Testis (tissue), 2 donors: ENCODE measurements at regions not wholly inside any gene's neighbourhood (a gene's known extent, or its start where the extent isn't known, plus 50 kb on each side); places are given as distances from the start of the nearest gene placed in this dataset.

Source experiments
- DNase-seq: peaks from one replicate; pipeline ENCODE4 v3.0.0-alpha.2; 2019
- H3K27ac ChIP-seq, 2 donors: fragments of 200-600 bp; sonication (generic); one replicate each; pipeline ENCODE4 v1.5.1; 2019
- H3K27me3 ChIP-seq: fragments of 200-600 bp; sonication (generic); one replicate; pipeline ENCODE4 v1.5.1; 2019
- H3K36me3 ChIP-seq: fragments of 200-600 bp; sonication (generic); one replicate; pipeline ENCODE4 v1.5.1; 2017; ENCODE audit warnings: low read depth; ENCODE audit errors: missing control alignments
- H3K4me1 ChIP-seq: fragments of 200-600 bp; sonication (generic); one replicate; pipeline ENCODE4 v1.5.1; 2019
- H3K4me3 ChIP-seq, 2 donors: fragments of 200-600 bp; sonication (generic); one replicate each; pipeline ENCODE4 v1.5.1; 2017 to 2019
- H3K9me3 ChIP-seq: fragments of 200-600 bp; sonication (generic); one replicate; pipeline ENCODE4 v1.5.1; 2017
- POLR2A ChIP-seq: fragments of 450-650 bp; IDR thresholded peaks from one replicate; pipeline ENCODE4 v1.6.1; 2017; ENCODE audit warnings: antibody characterized with exemption, mild to moderate bottlenecking, moderate library complexity
- WGBS, 2 donors: methylation state at CpG; one replicate each; pipeline ENCODE4 v1.1.5; 2018; 5-methylcytosine and 5-hydroxymethylcytosine counted together
- intact Hi-C: fragments of 100-400 bp; cut with DNase I; formaldehyde crosslinking; loops from one replicate; pipeline ENCODE4 v1.15.1; 2023; ENCODE audit warnings: low total_unique reads
- TF ChIP-seq, protein P1 (sequence below), 3 experiments: fragments of 450-650 bp in 2 of 3; fragments of 200-600 bp in 1 of 3; sonication (generic) in 1 of 3; IDR thresholded peaks; one replicate each; pipeline ENCODE4 v1.5.1; 2016 to 2019; ENCODE audit warnings: antibody characterized with exemption in 3 of 3, mild to moderate bottlenecking in 2 of 3, moderate library complexity in 1 of 3

DNA sequence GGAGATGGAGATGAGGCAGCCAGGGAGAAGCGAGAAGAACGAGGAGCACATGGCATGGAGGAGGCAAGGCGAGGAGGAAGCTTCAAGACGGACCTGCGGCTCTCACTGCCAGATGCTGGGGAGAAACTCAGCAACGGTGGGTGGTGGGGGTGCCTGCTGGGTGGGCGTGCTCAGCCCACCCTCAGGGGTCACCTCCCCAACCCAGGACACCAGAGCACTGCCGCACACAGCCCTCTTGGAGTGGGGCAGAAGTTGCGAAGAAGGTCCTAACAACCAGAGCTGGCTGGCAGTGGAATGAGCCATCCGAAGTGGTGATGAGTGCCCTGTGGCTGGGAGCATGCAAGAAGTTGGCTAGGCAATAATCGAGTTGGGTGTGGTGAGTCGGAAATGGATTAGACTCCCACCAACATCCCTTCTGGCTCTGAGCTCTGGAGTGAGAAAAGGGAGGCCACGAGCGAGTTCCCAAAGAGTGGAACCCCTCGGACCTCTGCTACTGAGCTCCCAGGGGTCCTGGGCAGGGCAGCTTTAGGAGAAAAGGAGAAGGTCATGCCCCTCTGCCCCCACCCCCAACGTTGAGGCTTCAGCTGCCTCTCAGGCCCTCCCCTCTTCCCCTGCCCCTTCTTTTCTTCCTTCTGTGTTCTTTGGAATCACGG, 212.7 kb upstream of the MVB12B start:
- Histone ChIP-seq H3K4me1 (no peaks in the 10 kb centered on the region), H3K9me3 (no peaks in the 10 kb centered on the region), H3K4me3 (no peak overlapping the region), H3K27ac (no peak overlapping the region), H3K36me3 (no peaks in the 10 kb centered on the region), H3K27me3 (no peaks in the 10 kb centered on the region)
- 86 to 87% methylated on average over 17 of the region's 17 CpGs for WGBS, 2 donors
- DNase-seq: no peak
- no peak for TF ChIP-seq POLR2A
- TF ChIP-seq, protein P1, sequence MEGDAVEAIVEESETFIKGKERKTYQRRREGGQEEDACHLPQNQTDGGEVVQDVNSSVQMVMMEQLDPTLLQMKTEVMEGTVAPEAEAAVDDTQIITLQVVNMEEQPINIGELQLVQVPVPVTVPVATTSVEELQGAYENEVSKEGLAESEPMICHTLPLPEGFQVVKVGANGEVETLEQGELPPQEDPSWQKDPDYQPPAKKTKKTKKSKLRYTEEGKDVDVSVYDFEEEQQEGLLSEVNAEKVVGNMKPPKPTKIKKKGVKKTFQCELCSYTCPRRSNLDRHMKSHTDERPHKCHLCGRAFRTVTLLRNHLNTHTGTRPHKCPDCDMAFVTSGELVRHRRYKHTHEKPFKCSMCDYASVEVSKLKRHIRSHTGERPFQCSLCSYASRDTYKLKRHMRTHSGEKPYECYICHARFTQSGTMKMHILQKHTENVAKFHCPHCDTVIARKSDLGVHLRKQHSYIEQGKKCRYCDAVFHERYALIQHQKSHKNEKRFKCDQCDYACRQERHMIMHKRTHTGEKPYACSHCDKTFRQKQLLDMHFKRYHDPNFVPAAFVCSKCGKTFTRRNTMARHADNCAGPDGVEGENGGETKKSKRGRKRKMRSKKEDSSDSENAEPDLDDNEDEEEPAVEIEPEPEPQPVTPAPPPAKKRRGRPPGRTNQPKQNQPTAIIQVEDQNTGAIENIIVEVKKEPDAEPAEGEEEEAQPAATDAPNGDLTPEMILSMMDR (IDR thresholded peaks at IDR 0.05): no peak
- intact Hi-C loops: no loop called here

GRCh38 chr9:126114409-126114760, 212.2 kb upstream of the MVB12B start:
- DNase-seq: no peak
- intact Hi-C loops: no loop called here
- 75 to 76% methylated on average over 7 to 10 of the region's 10 CpGs for WGBS, 2 donors
- TF ChIP-seq POLR2A: no peak
- TF ChIP-seq, protein P1 (IDR thresholded peaks at IDR 0.05): no peak
- Histone ChIP-seq H3K4me1 (no peaks in the 10 kb centered on the region), H3K36me3 (no peaks in the 10 kb centered on the region), H3K27ac (no peak overlapping the region), H3K27me3 (no peaks in the 10 kb centered on the region), H3K9me3 (no peaks in the 10 kb centered on the region), H3K4me3 (no peak overlapping the region)

DNA sequence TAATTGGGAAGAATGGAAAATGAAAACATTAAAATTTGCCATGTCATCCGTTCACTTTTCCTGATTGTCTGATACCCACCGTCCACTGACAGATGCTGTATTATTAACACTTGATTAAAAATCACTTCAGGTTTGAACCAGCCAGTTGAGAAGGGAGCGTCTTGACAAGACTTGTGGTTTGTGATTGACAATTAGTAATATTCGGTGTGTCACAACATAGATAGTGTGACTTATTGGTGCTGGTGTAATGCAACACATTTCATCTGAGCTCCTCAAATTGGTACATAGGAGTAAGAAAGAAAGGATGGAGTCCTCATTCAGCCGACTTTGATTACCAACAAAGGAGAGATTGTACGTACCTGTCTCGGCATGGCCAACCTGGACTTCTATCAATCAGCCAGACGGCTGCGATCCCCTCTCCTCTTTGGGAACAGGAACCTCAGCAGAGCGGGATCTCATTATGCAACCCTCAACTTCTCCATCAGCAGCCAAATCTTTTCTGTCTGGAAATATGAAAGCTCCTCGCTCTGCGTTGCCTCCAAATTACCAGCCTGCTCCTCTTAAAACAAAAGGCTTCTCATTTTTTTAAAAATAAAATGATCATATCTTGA, 211.7 kb upstream of the MVB12B start:
- intact Hi-C loops: no loop called here
- no peak for TF ChIP-seq POLR2A
- TF ChIP-seq, protein P1 (IDR thresholded peaks at IDR 0.05): no peak
- H3K4me3 ChIP-seq: no peak overlapping the region
- H3K36me3 ChIP-seq: no peaks in the 10 kb centered on the region
- 89 to 90% methylated on average over 12 of the region's 12 CpGs for WGBS, 2 donors
- no peaks in the 10 kb centered on the region for H3K9me3 ChIP-seq
- no peaks in the 10 kb centered on the region for H3K4me1 ChIP-seq
- no peak overlapping the region for H3K27ac ChIP-seq
- DNase-seq: no peak
- H3K27me3 ChIP-seq: no peaks in the 10 kb centered on the region

DNA sequence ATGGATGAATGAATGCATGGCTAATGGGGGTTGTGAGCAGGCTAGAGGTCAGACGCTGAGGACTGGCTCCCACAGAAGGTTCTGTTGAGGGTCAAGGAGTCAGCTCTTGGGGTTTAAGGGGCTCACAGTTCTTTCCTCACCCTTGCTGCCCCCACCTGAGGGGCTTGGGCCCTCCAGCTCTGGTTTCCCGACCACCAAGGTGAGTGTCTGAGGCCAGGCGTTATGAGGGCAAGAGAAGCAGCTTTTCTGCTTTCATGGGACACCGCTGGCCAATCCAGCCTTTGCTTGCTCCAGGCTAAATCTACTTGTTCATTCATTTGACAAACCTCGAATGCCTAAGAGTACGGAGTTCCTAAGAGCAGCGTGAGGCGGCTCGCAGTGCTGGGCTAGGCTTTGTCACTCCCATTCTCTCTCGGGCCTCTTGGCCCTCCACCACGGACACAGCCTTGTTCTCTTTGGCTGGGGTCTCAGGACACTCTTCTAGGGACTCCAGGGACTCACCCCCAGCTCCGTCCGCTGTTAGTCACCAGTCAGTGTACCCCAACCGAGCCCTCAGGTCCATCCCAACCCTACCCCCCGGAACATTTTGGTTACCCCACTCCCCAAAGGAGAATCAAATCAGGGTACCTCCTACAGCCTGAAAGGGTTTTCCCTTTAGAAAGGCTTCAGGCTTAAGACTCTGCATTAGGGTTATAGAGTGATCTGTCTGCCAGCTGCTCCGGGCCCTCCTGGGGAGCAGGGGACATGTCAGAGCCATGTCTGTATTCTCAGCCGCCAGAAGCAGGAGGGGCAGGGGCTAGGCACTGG, 210.1 kb upstream of the MVB12B start:
- no peak for TF ChIP-seq POLR2A
- TF ChIP-seq, protein P1 (IDR thresholded peaks at IDR 0.05): no peak
- Histone ChIP-seq H3K9me3 (no peaks in the 10 kb centered on the region), H3K36me3 (no peaks in the 10 kb centered on the region), H3K4me1 (no peaks in the 10 kb centered on the region), H3K27me3 (no peaks in the 10 kb centered on the region), H3K27ac (no peak overlapping the region), H3K4me3 (no peak overlapping the region)
- intact Hi-C loops: no loop called here
- WGBS, 2 donors: 89 to 91% methylated on average over 17 of the region's 17 CpGs
- no peak for DNase-seq
